Astrocyte (in vitro differentiated cells and primary cell): ENCODE measurements at regions not wholly inside any gene's neighbourhood (a gene's known extent, or its start where the extent isn't known, plus 50 kb on each side); places are given as distances from the start of the nearest gene placed in this dataset.

ENCODE experiments used
- DNase-seq: peaks from one replicate; pipeline ENCODE4 v3.0.0-alpha.2; 2010; ENCODE audit warnings: low read depth
- FAIRE-seq: peaks from 2 replicates; lab custom pipeline; 2011; peaks lifted over from hg19 to GRCh38; lab: Jason Lieb, UNC
- H2AFZ ChIP-seq: 2 replicates; pipeline ENCODE4 v1.6.0; 2012; ENCODE audit warnings: low read depth, low read length, inconsistent platforms
- H3K27ac ChIP-seq: 2 replicates; pipeline ENCODE4 v1.5.1; 2011; ENCODE audit warnings: low read depth, low read length, inconsistent platforms
- H3K27me3 ChIP-seq: 2 replicates; pipeline ENCODE4 v1.6.0; 2011; ENCODE audit warnings: low read length, inconsistent platforms; ENCODE audit not compliant: insufficient read depth
- H3K36me3 ChIP-seq: 2 replicates; pipeline ENCODE4 v1.5.1; 2011; ENCODE audit warnings: low read length, inconsistent platforms; ENCODE audit not compliant: insufficient read depth
- H3K4me1 ChIP-seq: 2 replicates; pipeline ENCODE4 v1.5.1; 2011; ENCODE audit warnings: low read length, inconsistent platforms; ENCODE audit not compliant: insufficient read depth
- H3K4me2 ChIP-seq: 2 replicates; pipeline ENCODE4 v1.6.0; 2012; ENCODE audit warnings: low read length, inconsistent platforms
- H3K4me3 ChIP-seq: 2 replicates; pipeline ENCODE4 v1.5.1; 2011; ENCODE audit warnings: low read depth, mild to moderate bottlenecking, low read length, inconsistent platforms; ENCODE audit not compliant: insufficient read depth
- H3K79me2 ChIP-seq: 2 replicates; pipeline ENCODE4 v1.6.0; 2012; ENCODE audit warnings: mild to moderate bottlenecking, low read length, inconsistent platforms; ENCODE audit not compliant: insufficient read depth
- H3K9ac ChIP-seq: 2 replicates; pipeline ENCODE4 v1.6.0; 2012; ENCODE audit warnings: mild to moderate bottlenecking, low read length, inconsistent platforms
- H3K9me3 ChIP-seq: 2 replicates; pipeline ENCODE4 v1.5.1; 2012; ENCODE audit warnings: low read depth, mild to moderate bottlenecking, low read length, inconsistent platforms; ENCODE audit not compliant: insufficient read depth
- H4K20me1 ChIP-seq: 2 replicates; pipeline ENCODE4 v1.6.0; 2012; ENCODE audit warnings: low read length, inconsistent platforms; ENCODE audit not compliant: insufficient read depth
- H3K27ac Mint-ChIP-seq: one replicate; pipeline ENCODE4 v1.8.0; 2021; ENCODE audit warnings: mild to moderate bottlenecking, mixed read lengths; ENCODE audit not compliant: unreplicated experiment
- H3K27me3 Mint-ChIP-seq: one replicate; pipeline ENCODE4 v1.8.0; 2021; ENCODE audit warnings: low read depth, mixed read lengths; ENCODE audit not compliant: unreplicated experiment
- H3K36me3 Mint-ChIP-seq: one replicate; pipeline ENCODE4 v1.8.0; 2021; ENCODE audit warnings: low read depth, mixed read lengths; ENCODE audit not compliant: unreplicated experiment
- H3K4me1 Mint-ChIP-seq: one replicate; pipeline ENCODE4 v1.8.0; 2021; ENCODE audit warnings: low read depth, mixed read lengths; ENCODE audit not compliant: unreplicated experiment
- H3K4me3 Mint-ChIP-seq: one replicate; pipeline ENCODE4 v1.8.0; 2021; ENCODE audit warnings: mild to moderate bottlenecking, moderate library complexity, mixed read lengths; ENCODE audit not compliant: unreplicated experiment
- H3K9me3 Mint-ChIP-seq: one replicate; pipeline ENCODE4 v1.8.0; 2021; ENCODE audit warnings: mild to moderate bottlenecking, mixed read lengths; ENCODE audit not compliant: unreplicated experiment
- CTCF ChIP-seq: IDR thresholded peaks from 2 replicates; pipeline ENCODE4 v1.5.1; 2011; ENCODE audit warnings: low read depth, mild to moderate bottlenecking, inconsistent platforms, low read length, moderate library complexity; ENCODE audit not compliant: insufficient read depth
- EZH2 ChIP-seq: IDR thresholded peaks from 2 replicates; pipeline ENCODE4 v1.6.1; 2012; ENCODE audit warnings: mild to moderate bottlenecking, low read length, inconsistent platforms; ENCODE audit not compliant: insufficient read depth

GRCh38 chr12:58530742-58531062 lies 389.6 kb downstream of the LRIG3 start:
- peaks cover 27% of the 10 kb centered on the region for H3K4me1 ChIP-seq
- no peak overlapping the region for H2AFZ ChIP-seq
- H3K9me3 ChIP-seq = no peaks in the 10 kb centered on the region
- peak; percentile 94 for DNase-seq
- H3K4me2 ChIP-seq = peak overlapping the region; percentile 80
- no peaks in the 10 kb centered on the region for H3K27me3 ChIP-seq
- peaks cover 5% of the 10 kb centered on the region for H3K36me3 Mint-ChIP-seq
- H4K20me1 ChIP-seq = no peaks in the 10 kb centered on the region
- H3K27ac ChIP-seq = peak overlapping the region; percentile 95
- no peak overlapping the region for H3K4me3 Mint-ChIP-seq
- H3K27ac Mint-ChIP-seq = peak overlapping the region; percentile 93
- no peak overlapping the region for H3K4me3 ChIP-seq
- no peaks in the 10 kb centered on the region for H3K79me2 ChIP-seq
- no peaks in the 10 kb centered on the region for H3K36me3 ChIP-seq
- no peak for TF ChIP-seq CTCF
- no peak for TF ChIP-seq EZH2
- no peak for FAIRE-seq
- peaks cover 39% of the 10 kb centered on the region for H3K4me1 Mint-ChIP-seq
- H3K9ac ChIP-seq = peak overlapping the region; percentile 82
- H3K27me3 Mint-ChIP-seq = no peaks in the 10 kb centered on the region
- H3K9me3 Mint-ChIP-seq = peaks cover 11% of the 10 kb centered on the region

GRCh38 chr12:58532855-58533608 lies 387.3 kb downstream of the LRIG3 start:
- H3K36me3 ChIP-seq = no peaks in the 10 kb centered on the region
- peaks cover 36% of the 10 kb centered on the region for H3K4me1 ChIP-seq
- no peak for TF ChIP-seq CTCF
- no peak for TF ChIP-seq EZH2
- H2AFZ ChIP-seq = no peak overlapping the region
- no peak overlapping the region for H3K9ac ChIP-seq
- peaks cover 3% of the 10 kb centered on the region for H3K36me3 Mint-ChIP-seq
- H3K4me3 Mint-ChIP-seq = no peak overlapping the region
- no peak for DNase-seq
- peak overlapping the region; percentile 70 for H3K27ac Mint-ChIP-seq
- H3K4me1 Mint-ChIP-seq = peaks cover 49% of the 10 kb centered on the region
- H3K4me3 ChIP-seq = no peak overlapping the region
- no peaks in the 10 kb centered on the region for H3K27me3 Mint-ChIP-seq
- no peak for FAIRE-seq
- no peak overlapping the region for H3K4me2 ChIP-seq
- H3K27me3 ChIP-seq = no peaks in the 10 kb centered on the region
- peaks cover 5% of the 10 kb centered on the region for H3K9me3 Mint-ChIP-seq
- no peaks in the 10 kb centered on the region for H3K79me2 ChIP-seq
- no peaks in the 10 kb centered on the region for H3K9me3 ChIP-seq
- no peaks in the 10 kb centered on the region for H4K20me1 ChIP-seq
- H3K27ac ChIP-seq = no peak overlapping the region

GRCh38 chr12:58533652-58534051 lies 386.7 kb downstream of the LRIG3 start:
- H3K27me3 Mint-ChIP-seq = no peaks in the 10 kb centered on the region

More at GRCh38 chr12:58533652-58534051, 386.7 kb downstream of the LRIG3 start:
- no peak for FAIRE-seq
- Histone ChIP-seq H3K27me3 (no peaks in the 10 kb centered on the region), H3K36me3 (no peaks in the 10 kb centered on the region), H3K27ac (no peak overlapping the region), H4K20me1 (no peaks in the 10 kb centered on the region), H3K4me2 (no peak overlapping the region), H3K4me1 (peaks cover 35% of the 10 kb centered on the region), H3K9me3 (no peaks in the 10 kb centered on the region), H3K9ac (no peak overlapping the region), H3K4me3 (no peak overlapping the region), H2AFZ (no peak overlapping the region), H3K79me2 (no peaks in the 10 kb centered on the region)
- Mint-ChIP-seq H3K27ac (no peak overlapping the region), H3K36me3 (peaks cover under 1% of the 10 kb centered on the region), H3K9me3 (no peaks in the 10 kb centered on the region), H3K4me1 (peaks cover 46% of the 10 kb centered on the region), H3K4me3 (no peak overlapping the region)
- DNase-seq = no peak
- TF ChIP-seq EZH2 = no peak
- no peak for TF ChIP-seq CTCF
